ENCODE measurements at regions not wholly inside any gene's neighbourhood (a gene's known extent, or its start where the extent isn't known, plus 50 kb on each side); places are given as distances from the start of the nearest gene placed in this dataset.
"Not testable (repeated sequence)": the region's sequence is repeated elsewhere in the genome, so short reads cannot be mapped to it uniquely, and the experiment has no call there.

DNA sequence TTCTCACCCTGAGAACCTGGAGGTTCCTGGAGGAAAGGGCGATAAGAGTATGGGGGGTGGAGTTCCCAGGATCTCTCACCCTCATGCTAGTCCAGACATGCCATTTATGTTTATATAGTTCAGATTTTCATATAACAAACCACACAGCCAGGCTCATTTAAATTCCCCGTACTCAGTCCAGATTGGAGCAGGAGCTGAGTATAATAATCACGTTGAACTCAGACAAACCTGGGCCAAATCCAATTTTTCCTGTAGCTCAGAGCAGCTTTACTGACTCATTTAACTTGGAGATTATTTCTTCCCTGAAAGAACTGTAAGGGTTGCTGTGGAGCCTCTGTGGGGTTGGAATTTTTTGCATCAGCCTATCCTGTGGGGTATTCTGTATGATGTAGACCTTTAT is 660.8 kb downstream of the TMEM121 start:
- DNase-seq = no peak

DNA sequence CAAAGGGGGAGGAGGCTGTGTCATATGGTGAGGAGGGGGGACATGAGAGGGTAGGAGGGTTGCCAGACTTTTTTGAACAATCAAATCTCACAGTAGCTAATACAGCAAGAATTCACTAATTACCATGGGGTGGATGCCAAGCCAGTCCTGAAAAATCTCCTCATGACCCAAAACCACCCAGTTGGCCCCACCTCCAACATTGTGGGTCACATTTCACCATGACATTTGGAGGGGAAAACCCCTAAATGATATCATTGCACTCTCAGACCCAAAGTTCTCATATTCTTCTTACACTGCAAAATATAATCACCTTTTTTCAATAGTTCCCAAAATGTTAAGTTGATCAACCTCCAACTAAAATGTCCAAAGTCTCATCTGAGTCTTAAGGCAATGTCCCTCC is 666.3 kb downstream of the TMEM121 start:
- not testable (repeated sequence) for DNase-seq

DNA sequence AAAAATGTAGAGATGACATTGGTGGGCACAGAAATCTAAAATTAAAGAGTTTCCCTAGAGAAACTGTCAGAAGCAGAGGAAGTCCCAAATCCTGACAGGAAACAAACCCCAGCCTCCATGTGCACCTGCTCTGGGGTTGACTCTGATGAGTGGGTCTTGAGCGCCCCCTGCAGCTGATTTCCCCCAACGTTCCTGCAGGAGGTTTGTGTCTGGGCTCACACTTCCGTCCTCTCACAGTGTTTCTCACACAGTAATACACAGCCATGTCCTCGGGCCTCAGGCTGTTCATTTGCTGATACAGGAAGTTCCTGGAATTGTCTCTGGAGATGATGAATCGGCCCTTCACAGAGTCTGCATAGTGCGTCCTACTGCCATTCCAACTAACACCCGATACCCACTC is 670.1 kb downstream of the TMEM121 start:
- not testable (repeated sequence) for DNase-seq

DNA sequence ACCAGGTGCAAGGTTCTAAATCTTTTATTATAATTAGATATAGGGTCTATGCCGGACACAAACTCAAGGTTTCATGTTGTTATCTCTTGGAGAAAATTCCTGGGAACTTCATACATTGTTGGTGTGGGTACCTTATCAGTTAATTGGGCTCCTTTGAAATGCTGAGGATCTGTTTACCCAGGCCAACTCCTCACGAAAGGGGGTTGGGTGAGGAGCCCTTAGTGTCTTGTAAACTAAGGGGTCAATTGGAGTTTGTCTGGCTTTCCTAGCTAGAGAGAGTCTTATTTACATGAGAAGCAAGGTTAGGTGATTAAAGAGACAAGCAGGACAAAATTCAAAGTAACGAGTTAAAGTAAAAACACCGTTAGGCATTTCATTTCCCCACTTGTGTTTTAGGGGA is 670.9 kb downstream of the TMEM121 start:
- DNase-seq = not testable (repeated sequence)

DNA sequence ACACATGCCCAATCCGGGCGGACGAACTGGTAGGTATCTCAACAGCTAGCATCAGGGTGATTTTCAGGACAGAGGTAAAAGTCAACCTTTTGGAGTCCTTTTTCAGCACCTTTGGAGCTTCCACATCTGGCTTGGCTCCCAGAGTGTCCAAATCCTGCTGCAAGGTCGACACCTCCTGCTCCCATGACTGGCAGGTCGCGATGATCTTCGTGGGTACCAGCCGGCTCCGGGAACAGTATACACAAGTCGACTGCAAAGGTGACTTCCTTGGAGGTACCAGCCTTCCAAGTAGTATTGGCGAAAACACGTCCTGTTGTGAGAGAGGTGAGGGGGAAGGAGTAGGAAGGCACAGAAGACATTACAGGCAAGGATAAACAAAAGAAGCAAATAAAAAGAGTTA is 672.7 kb downstream of the TMEM121 start:
- no peak for DNase-seq

GRCh38 chr14:106200541-106201315 is 674.3 kb downstream of the TMEM121 start:
- DNase-seq = no peak

- no peak for DNase-seq
Observed at GRCh38 chr14:106201376-106201775, 675.0 kb downstream of the TMEM121 start.

GRCh38 chr14:106203438-106203837 is 677.1 kb downstream of the TMEM121 start:
- no peak for DNase-seq

- no peak for DNase-seq
Observed at GRCh38 chr14:106204063-106204462, 677.7 kb downstream of the TMEM121 start.

- no peak for DNase-seq
Observed at GRCh38 chr14:106207316-106207715, 680.9 kb downstream of the TMEM121 start.

- DNase-seq = no peak
Observed at GRCh38 chr14:106208794-106209193, 682.4 kb downstream of the TMEM121 start.

- DNase-seq = no peak
Observed at GRCh38 chr14:106209755-106210154, 683.4 kb downstream of the TMEM121 start.

- no peak for DNase-seq
Observed at GRCh38 chr14:106210650-106211049, 684.3 kb downstream of the TMEM121 start.

GRCh38 chr14:106211334-106211900 is 685.0 kb downstream of the TMEM121 start:
- no peak for DNase-seq

DNA sequence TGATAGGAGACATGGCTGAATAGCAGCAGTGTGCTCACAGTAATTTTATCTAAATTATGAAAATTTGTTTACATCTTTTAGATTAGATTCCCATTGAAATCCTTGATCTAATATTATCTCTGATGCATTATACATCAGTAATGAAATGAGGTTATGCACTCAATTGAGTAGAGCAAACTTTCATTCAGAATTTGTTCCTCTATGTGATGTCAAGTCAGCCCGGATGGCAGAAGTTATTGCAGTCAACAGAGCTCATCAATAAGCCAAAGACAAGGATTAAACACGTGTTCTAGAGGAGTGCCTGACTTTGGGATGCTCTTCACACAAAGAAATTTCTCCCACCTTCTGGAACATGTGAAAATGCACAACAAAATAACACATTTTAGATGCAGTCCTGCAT is 688.8 kb downstream of the TMEM121 start:
- DNase-seq = no peak

- no peak for DNase-seq
Observed at GRCh38 chr14:106216679-106217078, 690.3 kb downstream of the TMEM121 start.

DNA sequence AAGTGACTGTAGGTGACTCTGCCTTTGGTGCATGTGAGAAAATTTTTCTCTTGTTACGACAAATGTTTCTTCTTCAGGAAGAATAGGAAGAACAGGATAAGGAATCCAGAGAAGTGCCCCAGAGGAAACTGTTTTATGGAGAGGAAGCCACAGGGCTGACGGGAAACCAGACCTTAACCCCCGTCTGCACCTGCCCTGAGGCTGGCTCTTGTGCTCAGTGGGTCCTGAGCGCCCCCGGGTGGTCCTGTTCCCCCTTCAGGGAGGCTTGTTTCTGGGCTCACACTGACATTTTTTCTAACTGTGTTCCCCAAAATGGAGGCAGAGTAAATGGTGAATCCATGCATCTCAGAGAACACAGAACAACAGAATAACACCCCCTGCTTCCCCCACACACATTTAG is 691.8 kb downstream of the TMEM121 start:
- DNase-seq = no peak

GRCh38 chr14:106222311-106222710 is 695.9 kb downstream of the TMEM121 start:
- no peak for DNase-seq

- no peak for DNase-seq
Observed at GRCh38 chr14:106222731-106223130, 696.3 kb downstream of the TMEM121 start.

- no peak for DNase-seq
Observed at GRCh38 chr14:106227793-106228192, 701.4 kb downstream of the TMEM121 start.

GRCh38 chr14:106228541-106229158 is 702.3 kb downstream of the TMEM121 start:
- no peak for DNase-seq

DNA sequence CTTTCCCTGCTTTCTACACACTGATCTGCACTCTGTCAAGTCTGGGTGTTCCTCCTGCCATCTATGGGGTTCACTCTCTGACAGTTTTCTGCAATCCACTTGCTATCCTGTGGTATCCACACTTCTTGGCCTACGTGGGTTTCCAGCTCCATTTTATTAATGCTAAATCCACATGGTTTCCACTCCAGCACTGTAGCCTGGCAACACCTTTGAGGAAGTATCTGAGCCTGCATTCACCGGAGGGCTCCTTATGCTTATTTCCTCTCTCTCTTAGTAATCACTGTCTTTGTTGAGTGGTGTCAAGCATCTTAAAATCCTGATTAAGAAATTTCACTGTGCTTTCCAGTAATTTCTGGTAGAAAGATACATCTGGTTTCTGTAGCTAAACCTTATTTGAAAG is 703.7 kb downstream of the TMEM121 start:
- no peak for DNase-seq

- DNase-seq = not testable (repeated sequence)
Observed at GRCh38 chr14:106233191-106233590, 706.8 kb downstream of the TMEM121 start.

Measured in right forelimb (tissue), 1 donor.